ENCODE measurements at regions not wholly inside any gene's neighbourhood (a gene's known extent, or its start where the extent isn't known, plus 50 kb on each side); places are given as distances from the start of the nearest gene placed in this dataset.

- TF ChIP-seq EZH2 (IDR thresholded peaks at IDR 0.05): no peak
- no peak for TF ChIP-seq POLR2AphosphoS5 (IDR thresholded peaks at IDR 0.05; ENCODE audit: borderline replicate concordance, low read depth, low read length)
- no peak for TF ChIP-seq FOXP2 (optimal IDR thresholded peaks at IDR 0.05; ENCODE audit: control extremely low read depth, extremely low read length, insufficient read depth)
These were observed 1088.6 kb downstream of the MAT2B start for GRCh38 chr5:164593982-164594381.
